GM23338 (cell line): ENCODE measurements at regions not wholly inside any gene's neighbourhood (a gene's known extent, or its start where the extent isn't known, plus 50 kb on each side); places are given as distances from the start of the nearest gene placed in this dataset.

Experiments
- ATAC-seq: fragments of 200-7000 bp; cut with Tn5 transposase; 3 replicates; pipeline ENCODE4 v1.9.1; 2020
- DNase-seq: peaks from one replicate; pipeline ENCODE4 v3.0.0-alpha.2; 2015; ENCODE audit warnings: low spot score
- H2AFZ ChIP-seq: fragments of 200-600 bp; sonication (generic); 2 replicates; pipeline ENCODE4 v1.8.0; 2016; ENCODE audit warnings: antibody characterized with exemption, mild to moderate bottlenecking, moderate library complexity
- H3F3A ChIP-seq: fragments of 200-600 bp; sonication (generic); replicated peaks from 2 replicates; pipeline ENCODE4 v1.8.0; 2017; ENCODE audit warnings: antibody characterized with exemption, mixed run types, low read depth
- H3K27ac ChIP-seq: fragments of 200-600 bp; sonication (generic); 2 replicates; pipeline ENCODE4 v1.6.1; 2016; ENCODE audit warnings: low read depth
- H3K27me3 ChIP-seq: fragments of 200-600 bp; sonication (generic); 2 replicates; pipeline ENCODE4 v1.8.0; 2016; ENCODE audit warnings: mild to moderate bottlenecking, mixed run types, moderate library complexity; ENCODE audit not compliant: insufficient read depth
- H3K36me3 ChIP-seq: fragments of 200-600 bp; sonication (generic); 2 replicates; pipeline ENCODE4 v1.8.0; 2016; ENCODE audit warnings: mild to moderate bottlenecking; ENCODE audit not compliant: insufficient read depth
- H3K4me1 ChIP-seq: fragments of 200-600 bp; sonication (generic); 2 replicates; pipeline ENCODE4 v1.8.0; 2016; ENCODE audit warnings: mild to moderate bottlenecking, moderate library complexity; ENCODE audit not compliant: insufficient read depth
- H3K4me2 ChIP-seq: fragments of 200-600 bp; sonication (generic); 2 replicates; pipeline ENCODE4 v1.7.1; 2017; ENCODE audit warnings: mixed run types
- H3K4me3 ChIP-seq: fragments of 200-600 bp; sonication (generic); 2 replicates; pipeline ENCODE4 v1.6.1; 2016; ENCODE audit warnings: mixed run types
- H3K79me2 ChIP-seq: fragments of 200-600 bp; sonication (generic); replicated peaks from 2 replicates; pipeline ENCODE4 v1.8.0; 2017; ENCODE audit warnings: mild to moderate bottlenecking; ENCODE audit not compliant: insufficient read depth
- H3K9me2 ChIP-seq: fragments of 200-600 bp; sonication (generic); 2 replicates; pipeline ENCODE4 v1.8.0; 2017; ENCODE audit not compliant: insufficient read depth
- H4K20me1 ChIP-seq: fragments of 200-600 bp; sonication (generic); replicated peaks from 2 replicates; pipeline ENCODE4 v1.8.0; 2017; ENCODE audit warnings: mild to moderate bottlenecking; ENCODE audit not compliant: insufficient read depth
- H3K27ac Mint-ChIP-seq: 2 replicates; pipeline ENCODE4 v1.8.0; 2020; ENCODE audit warnings: inconsistent platforms, mild to moderate bottlenecking, moderate library complexity, mixed read lengths
- H3K27me3 Mint-ChIP-seq: 3 replicates; pipeline ENCODE4 v1.8.0; 2022; ENCODE audit warnings: low read depth, mild to moderate bottlenecking, moderate library complexity, mixed read lengths, inconsistent platforms; ENCODE audit not compliant: insufficient read depth, poor library complexity
- H3K36me3 Mint-ChIP-seq: 3 replicates; pipeline ENCODE4 v1.8.0; 2021; ENCODE audit warnings: low read depth, mild to moderate bottlenecking, inconsistent platforms, moderate library complexity, mixed read lengths
- H3K4me1 Mint-ChIP-seq: 3 replicates; pipeline ENCODE4 v1.8.0; 2020; ENCODE audit warnings: mild to moderate bottlenecking, inconsistent platforms, mixed read lengths
- H3K4me3 Mint-ChIP-seq: 3 replicates; pipeline ENCODE4 v1.8.0; 2021; ENCODE audit warnings: moderate library complexity, mild to moderate bottlenecking, inconsistent platforms, mixed read lengths
- H3K9me3 Mint-ChIP-seq: 3 replicates; pipeline ENCODE4 v1.8.0; 2020; ENCODE audit warnings: moderate library complexity, mild to moderate bottlenecking, inconsistent platforms, mixed read lengths
- CTCF ChIP-seq, 2 experiments: fragments of 200-600 bp in 1 of 2; sonication (generic) in 1 of 2; conservative IDR thresholded peaks; 2 replicates each; pipeline versions ENCODE4 v1.5.1 to v1.6.1; 2016 to 2017; ENCODE audit warnings: antibody characterized with exemption in 2 of 2, low read depth in 2 of 2, mild to moderate bottlenecking in 2 of 2, moderate library complexity in 1 of 2
- ETS1 ChIP-seq: IDR thresholded peaks from 2 replicates; pipeline ENCODE4 v1.6.1; 2016; ENCODE audit warnings: antibody characterized with exemption
- EZH2 ChIP-seq: fragments of 200-600 bp; sonication (generic); IDR thresholded peaks from one replicate; pipeline ENCODE4 v1.8.0; 2017; ENCODE audit warnings: antibody characterized with exemption, mild to moderate bottlenecking, low read depth; ENCODE audit not compliant: unreplicated experiment
- EZH2phosphoT487 ChIP-seq: fragments of 200-600 bp; sonication (generic); IDR thresholded peaks from one replicate; pipeline ENCODE4 v1.8.1; 2018; ENCODE audit warnings: antibody characterized with exemption; ENCODE audit not compliant: unreplicated experiment
- STAT1 ChIP-seq: IDR thresholded peaks from one replicate; pipeline ENCODE4 v1.6.1; 2016; ENCODE audit warnings: antibody characterized with exemption; ENCODE audit not compliant: unreplicated experiment
- ZNF462 ChIP-seq: fragments of 250-450 bp; sonication (Bioruptor Pico); IDR thresholded peaks from 2 replicates; pipeline ENCODE4 v1.5.0; 2020; ENCODE audit warnings: mild to moderate bottlenecking, moderate library complexity

- Mint-ChIP-seq H3K9me3 (no peaks in the 10 kb centered on the region), H3K27ac (no peak overlapping the region), H3K36me3 (no peaks in the 10 kb centered on the region), H3K27me3 (peaks cover 1% of the 10 kb centered on the region), H3K4me3 (no peak overlapping the region), H3K4me1 (peaks cover 23% of the 10 kb centered on the region)
- H3K27ac ChIP-seq: no peak overlapping the region
- no peaks in the 10 kb centered on the region for H3K36me3 ChIP-seq
- H3K4me2 ChIP-seq: no peak overlapping the region
- H3K9me2 ChIP-seq: no peaks in the 10 kb centered on the region
- H3K4me3 ChIP-seq: no peak overlapping the region
- ATAC-seq: no peak
- no peaks in the 10 kb centered on the region for H3K27me3 ChIP-seq
- no peak overlapping the region for H2AFZ ChIP-seq
- no peaks in the 10 kb centered on the region for H3F3A ChIP-seq
- no peak for TF ChIP-seq STAT1
- TF ChIP-seq CTCF (conservative IDR thresholded peaks at IDR 0.05; ENCODE audit: low read depth in 2 of 2): no peak
- TF ChIP-seq ZNF462 (CRISPR knock-in tag): no peak
- TF ChIP-seq EZH2phosphoT487: no peak
- no peak for TF ChIP-seq ETS1
- TF ChIP-seq EZH2: no peak
- peaks cover 10% of the 10 kb centered on the region; the same call in 1 of the 2 replicates for H3K4me1 ChIP-seq
- H3K79me2 ChIP-seq: no peaks in the 10 kb centered on the region
- no peaks in the 10 kb centered on the region for H4K20me1 ChIP-seq
- DNase-seq: no peak
Observed at GRCh38 chr1:81330111-81330510, 470.6 kb upstream of the ADGRL2 start.
